ENCODE measurements at regions not wholly inside any gene's neighbourhood (a gene's known extent, or its start where the extent isn't known, plus 50 kb on each side); places are given as distances from the start of the nearest gene placed in this dataset.

DNA sequence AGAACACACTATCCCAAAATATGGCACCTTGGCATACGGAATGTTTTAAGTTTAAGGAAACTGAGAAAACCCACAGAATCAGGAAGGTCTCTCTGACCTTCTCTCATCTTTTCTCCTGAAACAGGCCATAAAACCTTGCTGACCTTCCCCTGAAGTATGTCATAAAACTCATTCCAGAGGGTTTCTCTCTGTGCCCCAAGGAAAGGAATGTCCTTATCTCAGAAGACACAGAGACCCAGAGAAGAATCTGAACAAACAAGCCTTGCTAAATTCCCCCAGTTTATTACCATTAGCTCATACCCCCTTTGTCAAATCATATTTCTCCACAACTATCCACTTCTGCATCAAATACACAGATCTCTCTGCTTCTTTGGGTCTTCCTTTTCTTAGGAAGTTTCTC, 603.1 kb downstream of the MCTP2 start:
- Histone ChIP-seq H3K9me3 (ENCODE audit: low read depth) (no peaks in the 10 kb centered on the region), H3K36me3 (no peaks in the 10 kb centered on the region), H3K27me3 (no peaks in the 10 kb centered on the region), H3K4me1 (ENCODE audit: low read depth) (no peaks in the 10 kb centered on the region), H3K27ac (no peak overlapping the region), H3K4me3 (no peak overlapping the region)
- no peak for TF ChIP-seq CTCF (IDR thresholded peaks at IDR 0.05; ENCODE audit: low read depth, low read length)
- DNase-seq (ENCODE audit: low read depth in 1 of 2, low spot score in 1 of 2) = no peak

- Histone ChIP-seq H3K36me3 (no peaks in the 10 kb centered on the region), H3K27ac (no peak overlapping the region), H3K4me3 (no peak overlapping the region), H3K9me3 (ENCODE audit: low read depth) (no peaks in the 10 kb centered on the region), H3K27me3 (no peaks in the 10 kb centered on the region), H3K4me1 (ENCODE audit: low read depth) (no peaks in the 10 kb centered on the region)
- no peak for TF ChIP-seq CTCF (IDR thresholded peaks at IDR 0.05; ENCODE audit: low read depth, low read length)
- no peak for DNase-seq (ENCODE audit: low read depth in 1 of 2, low spot score in 1 of 2)
These were observed 606.9 kb downstream of the MCTP2 start for GRCh38 chr15:94838281-94838680.

DNA sequence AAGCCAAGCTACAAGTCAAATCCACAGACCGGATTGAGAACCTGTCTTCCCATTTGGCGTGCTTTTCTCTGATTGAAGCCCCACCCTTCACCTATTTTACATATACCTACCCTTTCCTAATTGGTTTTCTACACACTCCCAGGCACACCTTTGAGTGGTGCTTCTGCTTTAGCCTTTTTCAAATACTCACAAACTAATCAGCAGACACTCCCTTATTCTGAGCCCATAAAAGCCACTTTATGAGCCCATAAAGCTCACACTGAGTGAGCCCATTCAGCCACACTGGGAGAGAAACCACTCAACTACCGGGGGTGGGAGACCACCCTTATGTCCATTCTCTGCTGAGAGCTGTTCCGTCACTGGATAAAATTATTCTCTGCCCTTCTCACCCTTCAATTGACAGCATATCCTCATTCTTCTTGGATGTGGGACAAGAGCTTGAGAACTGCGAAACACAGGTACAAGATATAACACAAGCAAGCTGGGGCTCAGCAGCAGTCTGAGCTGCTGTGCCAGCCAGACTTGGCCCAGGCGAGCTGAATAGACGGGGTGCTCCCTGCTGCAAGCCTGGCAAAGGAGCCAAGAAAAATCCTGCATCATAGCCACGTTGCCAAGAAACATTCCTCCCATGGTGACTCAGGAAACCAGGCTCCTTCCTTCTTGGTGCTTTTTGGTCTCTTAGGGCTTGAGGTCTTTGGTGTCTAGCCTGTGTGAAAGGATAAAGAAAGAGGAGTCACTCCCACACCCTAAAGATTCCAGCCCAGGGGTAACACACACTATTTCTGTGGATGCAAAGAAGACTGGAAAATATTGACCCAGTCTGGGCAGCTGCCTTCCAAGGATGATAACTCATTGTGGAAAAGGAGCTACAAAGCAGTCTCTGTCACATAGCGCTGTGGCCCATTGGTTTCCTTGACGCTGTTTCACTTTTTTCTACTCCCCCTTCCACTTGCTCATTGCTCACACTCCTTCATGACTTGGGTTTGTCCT, 609.7 kb downstream of the MCTP2 start:
- Histone ChIP-seq H3K27ac (no peak overlapping the region), H3K27me3 (no peaks in the 10 kb centered on the region), H3K9me3 (ENCODE audit: low read depth) (no peaks in the 10 kb centered on the region), H3K4me3 (no peak overlapping the region), H3K36me3 (no peaks in the 10 kb centered on the region), H3K4me1 (ENCODE audit: low read depth) (no peaks in the 10 kb centered on the region)
- no peak for TF ChIP-seq CTCF (IDR thresholded peaks at IDR 0.05; ENCODE audit: low read depth, low read length)
- no peak for DNase-seq (ENCODE audit: low read depth in 1 of 2, low spot score in 1 of 2)

DNA sequence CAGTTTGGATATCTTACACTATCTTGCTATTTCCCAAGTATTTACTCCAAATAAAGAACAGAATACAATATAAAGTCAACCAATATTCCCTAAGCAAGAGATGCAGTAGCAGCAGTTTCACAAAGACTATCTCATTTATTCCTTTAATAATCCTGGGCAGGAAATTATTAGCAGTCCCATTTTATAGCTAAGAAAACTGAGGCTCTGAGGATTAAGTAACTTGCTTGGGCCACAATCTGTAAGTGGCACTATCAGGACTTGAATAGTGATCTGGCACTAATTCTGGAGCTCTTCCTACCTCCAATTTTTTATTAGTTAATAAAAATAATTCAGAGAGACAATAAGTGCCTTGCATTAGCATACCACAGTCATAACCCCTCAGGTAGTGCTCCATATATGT, 611.7 kb downstream of the MCTP2 start:
- Histone ChIP-seq H3K4me3 (no peak overlapping the region), H3K36me3 (no peaks in the 10 kb centered on the region)
- no peak for DNase-seq (ENCODE audit: low read depth in 1 of 2, low spot score in 1 of 2)

DNA sequence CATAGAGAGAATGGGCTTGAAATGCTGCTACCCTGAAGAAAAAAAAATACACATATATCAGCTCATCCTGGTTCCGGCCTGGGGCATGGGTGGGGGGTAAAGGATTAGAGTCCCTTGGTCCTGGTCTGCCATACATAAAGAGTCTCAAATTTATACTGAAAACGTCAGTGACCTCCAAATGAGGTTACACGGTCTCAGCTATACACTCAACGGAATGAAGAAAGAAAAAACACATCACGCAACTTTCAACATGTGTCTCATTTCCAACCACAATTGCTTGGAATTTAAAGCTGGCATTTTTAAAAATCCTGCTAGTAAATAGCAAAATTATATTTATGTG, 612.8 kb downstream of the MCTP2 start:
- Histone ChIP-seq H3K4me3 (no peak overlapping the region), H3K27ac (no peak overlapping the region)
- no peak for TF ChIP-seq CTCF (IDR thresholded peaks at IDR 0.05; ENCODE audit: low read depth, low read length)

More for the DNA sequence above, 611.7 kb downstream of the MCTP2 start:
- no peak for TF ChIP-seq CTCF (IDR thresholded peaks at IDR 0.05; ENCODE audit: low read depth, low read length)
- Histone ChIP-seq H3K9me3 (ENCODE audit: low read depth) (no peaks in the 10 kb centered on the region), H3K27me3 (no peaks in the 10 kb centered on the region), H3K4me1 (ENCODE audit: low read depth) (no peaks in the 10 kb centered on the region), H3K27ac (no peak overlapping the region)

More for the DNA sequence above, 612.8 kb downstream of the MCTP2 start:
- Histone ChIP-seq H3K36me3 (no peaks in the 10 kb centered on the region), H3K4me1 (ENCODE audit: low read depth) (no peaks in the 10 kb centered on the region), H3K9me3 (ENCODE audit: low read depth) (no peaks in the 10 kb centered on the region), H3K27me3 (no peaks in the 10 kb centered on the region)
- DNase-seq (ENCODE audit: low read depth in 1 of 2, low spot score in 1 of 2) = no peak

Data from cardiac muscle cell (in vitro differentiated cells and primary cell).